GM18909 (cell line): ENCODE measurements at regions not wholly inside any gene's neighbourhood (a gene's known extent, or its start where the extent isn't known, plus 50 kb on each side); places are given as distances from the start of the nearest gene placed in this dataset.

ENCODE experiments used
- ATAC-seq: cut with Tn5 transposase; IDR thresholded peaks from one replicate; pipeline ENCODE4 v1.9.1; 2021; ENCODE audit warnings: mild to moderate bottlenecking; ENCODE audit not compliant: unreplicated experiment, poor library complexity

DNA sequence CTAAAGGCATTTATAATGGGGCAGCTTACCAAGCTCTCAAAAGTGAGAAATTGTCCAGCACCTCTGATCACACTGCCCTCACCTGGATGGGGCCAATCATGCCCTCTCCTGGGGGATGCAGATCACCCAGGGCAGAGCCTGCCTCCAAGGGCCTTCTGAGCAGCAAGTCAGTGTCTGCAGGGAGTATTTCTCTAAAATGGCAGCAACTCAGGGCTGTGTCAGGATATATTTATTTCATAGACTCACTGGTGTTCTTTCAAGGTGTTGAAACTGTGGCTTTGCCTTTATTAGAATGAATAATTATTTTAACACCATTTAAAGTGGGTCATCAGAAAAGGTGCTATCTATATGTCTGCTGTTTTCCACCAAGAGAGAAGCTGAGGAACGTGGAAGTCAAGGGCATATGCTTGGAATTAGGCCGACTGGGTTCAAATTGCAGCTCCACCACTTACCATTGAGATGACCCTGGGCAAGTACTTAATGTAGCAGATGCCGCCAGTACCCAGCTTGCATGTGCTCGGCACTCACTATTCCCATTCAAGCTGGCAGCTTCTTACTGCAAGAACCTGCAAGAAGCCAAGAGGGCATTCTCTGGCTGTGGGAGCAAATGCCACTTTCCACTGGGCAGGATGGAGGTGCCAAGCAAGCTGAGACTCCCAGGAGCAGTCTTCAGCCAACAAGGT is 590.0 kb downstream of the BCOR start:
- ATAC-seq: no peak

DNA sequence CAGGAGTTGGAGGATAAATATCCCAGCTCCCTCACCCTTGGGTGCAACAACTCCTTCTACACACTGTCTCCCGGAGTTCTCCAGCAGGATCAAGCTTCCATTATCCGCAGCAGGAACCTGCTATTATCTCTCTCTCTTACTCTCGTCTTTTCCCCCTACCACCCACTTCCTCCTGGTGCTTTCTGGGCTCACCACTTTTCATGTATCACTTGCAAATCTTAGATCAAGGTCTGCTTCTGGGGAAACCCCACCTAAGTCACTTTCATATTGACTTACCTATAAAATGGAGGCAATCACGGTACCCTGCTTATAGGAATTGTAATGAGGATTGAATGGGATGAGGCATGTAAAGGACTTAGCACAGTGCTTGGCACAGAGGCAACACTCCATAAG is 589.5 kb downstream of the BCOR start:
- no peak for ATAC-seq

DNA sequence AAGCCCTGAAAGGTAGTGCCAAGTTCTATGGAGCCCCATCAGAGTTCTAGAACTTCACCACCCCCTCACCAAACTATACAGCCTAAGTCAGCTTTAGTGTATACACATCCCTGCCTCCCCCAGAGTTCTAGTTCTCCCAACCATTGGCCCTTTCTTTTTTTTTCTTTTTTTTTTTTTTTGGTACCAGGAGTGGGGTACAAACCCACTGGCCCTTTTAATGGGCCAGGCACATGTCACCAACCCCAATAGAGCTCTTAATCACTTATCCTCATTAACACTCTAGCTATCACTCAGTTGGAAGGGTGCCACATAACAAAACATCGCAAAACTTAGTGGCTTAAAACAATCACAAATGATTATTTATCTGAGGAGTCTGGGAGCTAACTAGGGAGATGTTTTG is 588.6 kb downstream of the BCOR start:
- no peak for ATAC-seq

DNA sequence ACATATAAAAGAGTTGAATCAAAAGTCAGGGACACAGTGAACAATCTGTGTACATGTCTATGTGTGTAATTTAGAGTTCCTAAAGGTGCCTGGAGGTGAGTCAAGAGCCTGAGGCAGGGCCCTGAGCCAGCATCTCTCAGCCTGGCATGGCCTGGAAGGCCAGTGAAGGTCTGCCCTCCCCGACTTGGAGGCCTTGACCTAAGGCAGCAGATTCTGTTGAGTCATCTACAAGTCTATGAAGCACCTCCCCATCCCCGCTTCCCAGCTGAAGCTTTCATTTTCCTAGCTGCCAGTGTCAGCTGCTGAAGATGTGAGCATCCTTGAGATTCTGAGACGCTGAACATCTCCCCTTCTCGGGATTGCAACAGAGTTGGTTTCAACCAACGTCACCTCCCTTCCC is 583.9 kb downstream of the BCOR start:
- no peak for ATAC-seq

DNA sequence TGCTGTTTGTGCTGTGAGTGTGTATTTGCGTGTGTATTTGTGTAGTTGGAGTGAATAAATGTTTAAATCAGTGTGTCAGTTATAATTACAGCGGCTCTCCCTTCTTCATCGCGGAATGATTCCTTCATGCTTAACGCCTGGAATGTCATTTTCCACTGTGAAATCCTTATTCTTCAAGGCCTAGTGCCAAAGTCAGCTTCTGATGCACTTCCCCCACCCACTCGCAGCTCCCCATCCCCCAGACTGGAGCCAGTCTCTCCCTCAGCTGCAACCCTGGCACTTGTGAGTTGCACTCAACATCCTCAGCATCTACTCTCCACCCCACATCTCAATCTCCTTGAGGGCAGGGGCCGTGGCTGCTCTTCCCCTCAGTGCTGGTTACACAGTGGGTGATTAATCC is 583.0 kb downstream of the BCOR start:
- no peak for ATAC-seq

DNA sequence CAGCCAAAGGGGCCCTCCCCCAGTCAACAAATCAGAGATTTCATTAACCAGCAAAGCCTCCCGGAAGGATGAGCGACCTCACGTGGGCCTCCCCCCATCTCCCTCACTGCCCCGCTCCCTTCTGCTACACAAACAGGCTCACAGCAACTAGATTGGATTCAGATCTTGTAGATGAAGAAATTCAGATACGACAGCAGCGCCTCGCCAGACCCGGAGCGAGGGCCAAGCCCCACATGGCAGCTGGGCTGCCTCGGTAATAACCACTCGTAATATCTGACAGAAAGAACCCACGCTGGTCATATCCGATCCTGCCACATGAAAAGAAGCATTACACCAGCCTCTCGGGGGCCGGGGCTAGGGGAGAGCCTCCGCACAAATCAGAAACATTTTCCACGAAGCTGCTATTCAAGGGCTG is 581.3 kb downstream of the BCOR start:
- no peak for ATAC-seq

DNA sequence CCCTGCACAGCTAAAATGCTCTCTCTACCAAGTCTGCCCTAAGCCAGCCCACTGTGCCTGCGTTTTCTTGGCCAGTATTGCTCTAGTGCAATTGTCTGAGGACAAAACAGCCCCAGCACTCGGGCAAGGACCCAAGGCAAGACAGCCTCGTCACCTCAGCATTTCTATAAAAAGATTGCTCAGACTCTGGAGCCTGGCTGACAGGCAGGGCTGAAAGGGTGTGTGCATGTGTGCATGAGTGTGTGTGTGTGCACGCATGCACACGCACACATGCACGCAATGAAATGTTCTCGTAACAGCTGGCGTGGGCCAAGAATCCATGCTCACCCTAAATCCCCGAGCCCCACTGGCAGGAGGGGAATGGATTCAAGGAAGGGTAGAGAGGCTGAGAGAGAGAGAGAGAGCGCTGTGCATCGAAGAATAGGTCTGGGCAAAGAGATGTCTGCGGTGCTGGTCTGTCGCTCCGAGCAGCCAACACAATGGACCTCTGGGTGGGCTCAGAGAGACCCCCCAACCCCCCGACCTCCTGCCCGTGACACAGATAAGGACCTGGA is 579.2 kb downstream of the BCOR start:
- ATAC-seq: no peak

DNA sequence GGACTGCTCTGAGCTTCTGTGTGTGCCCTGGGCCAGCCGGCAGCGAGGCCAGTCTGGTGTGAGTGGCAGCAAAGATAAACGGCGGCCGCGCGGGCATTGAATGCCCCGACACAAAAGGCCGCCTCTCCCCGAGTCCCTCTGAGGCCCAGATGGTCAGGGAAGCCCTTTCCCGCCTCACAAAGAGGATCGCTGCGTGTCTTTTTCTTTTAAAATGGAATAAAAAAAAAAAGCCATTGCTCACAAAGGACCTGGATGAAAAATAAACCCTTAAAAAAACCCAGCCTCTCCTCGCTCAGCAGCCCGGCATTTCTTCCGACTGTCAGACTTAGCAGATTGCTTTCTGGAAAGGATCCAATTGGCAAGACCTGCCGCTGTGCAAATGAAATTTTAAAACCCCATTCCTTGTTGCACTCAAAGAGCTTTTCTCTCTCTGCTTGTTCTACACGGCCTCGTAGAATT is 578.7 kb downstream of the BCOR start:
- no peak for ATAC-seq

DNA sequence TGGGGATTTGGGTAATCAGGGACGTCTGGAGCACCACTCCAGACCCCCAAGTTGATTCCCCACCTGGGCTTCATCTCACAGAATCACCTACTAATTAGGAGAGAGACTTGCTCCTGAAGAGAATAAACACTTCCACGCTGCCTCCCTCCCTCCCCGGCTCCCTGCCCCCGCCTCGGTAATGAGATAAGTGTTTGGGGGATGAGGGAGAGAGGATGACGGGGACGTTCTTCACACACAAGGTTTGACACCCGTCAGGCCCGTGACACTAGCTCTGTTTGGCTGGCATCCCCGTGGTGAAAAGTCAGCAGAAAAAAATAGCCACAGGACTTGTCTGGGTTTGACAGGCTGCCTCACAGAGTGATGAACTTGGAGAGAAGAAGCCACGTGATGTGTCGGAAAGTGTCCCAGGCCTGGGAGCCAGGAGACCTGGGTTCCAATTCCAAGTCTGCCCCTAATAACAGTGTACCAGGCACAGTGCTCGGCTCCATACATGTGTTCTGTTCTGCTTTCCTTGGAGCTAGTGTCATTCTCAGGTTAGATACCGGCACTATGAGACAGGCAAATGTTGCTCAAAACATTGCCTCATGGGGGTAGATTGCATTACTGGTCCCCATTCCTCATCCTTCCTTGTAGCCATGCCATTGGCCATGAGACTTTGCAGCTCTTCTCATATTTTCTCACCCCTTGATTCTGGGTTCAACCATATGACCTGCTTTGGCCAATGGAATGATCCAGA is 578.0 kb downstream of the BCOR start:
- ATAC-seq: no peak

DNA sequence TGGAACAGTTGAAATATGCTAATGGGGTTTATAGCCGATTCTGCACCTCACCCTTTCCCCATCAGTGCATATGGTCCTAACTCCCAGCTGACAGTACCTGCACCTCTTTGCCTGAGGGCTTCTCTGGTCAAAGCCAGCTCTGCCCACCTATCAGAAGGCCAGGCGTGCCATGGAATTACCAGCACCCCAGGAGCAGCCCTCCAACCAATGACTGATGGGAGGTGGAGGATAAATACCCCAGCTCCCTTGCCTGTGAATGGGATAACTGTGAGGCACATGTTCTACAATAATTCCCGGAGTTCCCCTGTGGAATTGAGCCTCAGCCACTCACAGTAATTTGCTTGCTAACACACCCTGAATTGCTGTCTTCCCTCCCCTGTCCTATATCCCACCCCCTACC is 572.0 kb downstream of the BCOR start:
- ATAC-seq: no peak

DNA sequence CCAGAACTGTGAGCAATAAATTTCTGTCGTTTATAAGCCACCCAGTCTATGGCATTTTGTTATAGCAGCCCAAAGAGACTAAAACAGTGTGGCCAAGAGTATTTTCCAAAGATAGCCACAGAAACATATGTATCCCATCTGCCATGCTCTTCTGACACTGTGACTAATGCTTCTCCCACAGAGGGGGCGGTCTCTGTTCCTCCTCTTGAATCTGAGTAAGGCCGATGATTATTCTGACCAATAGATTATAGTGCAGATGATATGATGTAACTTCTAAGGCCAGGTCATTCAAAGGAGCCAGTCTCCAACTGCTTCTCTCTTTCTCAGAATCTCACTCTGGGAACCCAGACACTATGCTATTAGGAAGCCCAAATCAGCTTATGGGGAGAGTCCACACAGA is 570.7 kb downstream of the BCOR start:
- no peak for ATAC-seq

DNA sequence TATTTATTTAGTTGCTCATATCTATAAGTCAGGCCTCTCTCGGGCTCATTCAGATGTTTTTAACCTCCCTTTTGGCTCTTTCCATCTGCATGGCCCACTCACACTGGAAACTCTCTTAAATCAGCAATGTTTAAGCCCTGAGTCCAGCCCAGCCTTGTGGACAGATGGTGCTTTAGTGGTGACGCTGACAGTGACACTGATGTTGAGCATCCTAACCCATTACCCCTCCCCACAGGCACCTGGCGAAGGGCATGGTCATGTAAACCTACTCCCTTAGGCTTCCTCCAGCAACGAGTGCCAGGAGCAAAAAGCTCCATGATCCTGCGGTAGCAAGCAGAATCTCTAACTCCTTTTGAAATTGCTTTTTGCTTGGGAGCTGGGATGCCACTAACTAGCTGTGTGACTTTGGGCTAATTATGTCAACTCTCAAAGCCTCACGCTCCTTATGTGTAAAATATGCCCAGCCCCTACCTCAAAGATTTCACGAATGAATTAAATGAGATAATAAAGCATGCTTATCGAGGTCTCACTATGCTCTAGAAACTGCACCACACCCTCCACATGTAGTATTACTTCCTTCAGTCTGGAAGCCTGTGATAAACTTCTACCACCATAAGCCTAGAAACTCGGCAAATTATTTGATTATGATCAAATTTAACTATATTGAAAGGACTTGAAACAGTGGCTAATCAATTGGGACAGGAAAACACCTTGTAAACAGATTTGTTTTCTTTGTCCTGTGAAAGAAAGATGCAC is 569.4 kb downstream of the BCOR start:
- ATAC-seq: no peak

DNA sequence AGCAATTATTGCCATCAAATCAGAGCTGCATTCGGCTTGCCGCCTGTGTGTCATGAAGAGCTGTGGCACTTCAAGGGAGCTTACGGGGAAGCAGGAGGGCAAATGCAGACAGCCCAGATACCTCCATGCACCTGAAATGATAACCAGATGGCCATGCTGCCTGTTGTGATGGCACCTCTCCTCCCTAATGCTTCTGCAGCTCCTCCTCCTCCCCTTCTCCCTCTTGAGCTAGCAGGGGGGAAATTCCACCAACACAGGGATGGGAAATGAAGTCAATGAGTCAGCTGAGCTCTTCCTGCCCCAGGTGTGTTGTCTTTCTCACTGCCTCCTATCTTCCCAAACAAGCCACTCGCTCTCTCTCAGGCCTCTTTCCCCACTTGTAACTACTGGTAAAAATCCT is 565.0 kb downstream of the BCOR start:
- no peak for ATAC-seq

DNA sequence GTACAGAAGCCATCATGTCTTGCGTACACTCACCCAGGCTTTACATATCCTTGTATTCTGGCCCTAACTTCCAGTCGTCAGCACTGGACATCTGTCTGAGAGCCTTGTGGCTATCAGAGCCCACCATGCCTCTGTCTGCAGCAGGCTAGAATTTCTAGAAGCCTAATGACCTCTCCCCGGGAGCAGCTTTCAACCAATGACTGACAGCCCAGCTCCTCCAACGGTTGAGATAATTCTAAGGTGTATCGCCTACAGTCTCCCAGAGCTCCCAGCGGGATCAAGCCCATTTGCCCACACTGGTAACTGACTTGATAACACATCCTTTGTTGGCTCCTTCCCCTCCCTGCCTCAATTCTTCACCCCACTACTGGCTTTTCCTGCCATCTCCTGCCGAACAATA is 562.8 kb downstream of the BCOR start:
- ATAC-seq: no peak

DNA sequence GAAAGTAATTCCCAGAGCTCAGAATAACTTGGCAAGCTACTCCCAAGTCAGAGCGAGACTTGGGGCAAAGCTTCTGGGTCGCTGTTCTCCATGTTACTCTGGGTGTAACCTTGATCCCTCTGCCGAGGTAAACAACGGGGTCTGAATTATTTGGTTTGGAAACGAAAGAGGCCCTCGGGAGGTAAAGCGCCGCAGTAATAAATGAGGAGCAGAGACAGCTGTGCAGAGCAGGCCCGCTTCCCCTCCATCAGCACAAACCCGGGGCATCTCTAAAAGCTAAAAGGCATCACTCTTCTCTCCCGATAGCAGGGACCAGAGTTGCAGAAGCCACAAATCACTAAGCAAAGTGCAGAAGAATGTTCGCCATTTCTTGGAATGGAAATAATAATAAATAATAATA is 561.5 kb downstream of the BCOR start:
- ATAC-seq: no peak

DNA sequence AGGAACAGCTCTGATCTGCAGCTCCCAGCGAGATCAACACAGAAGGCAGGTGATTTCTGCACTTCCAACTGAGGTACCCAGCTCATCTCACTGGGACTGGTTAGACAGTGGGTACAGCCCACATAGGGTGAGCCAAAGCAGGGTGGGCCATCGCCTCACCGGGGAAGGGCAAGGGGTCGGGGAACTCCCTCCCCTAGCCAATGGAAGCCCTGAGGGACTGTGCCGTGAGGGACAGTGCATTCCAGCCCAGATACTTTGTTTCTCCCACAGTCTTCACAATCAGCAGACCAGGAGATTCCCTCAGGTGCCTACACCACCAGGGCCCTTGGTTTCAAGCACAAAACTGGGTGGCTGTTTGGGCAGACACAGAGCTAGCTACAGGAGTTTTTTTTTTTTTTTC is 555.9 kb downstream of the BCOR start:
- no peak for ATAC-seq

DNA sequence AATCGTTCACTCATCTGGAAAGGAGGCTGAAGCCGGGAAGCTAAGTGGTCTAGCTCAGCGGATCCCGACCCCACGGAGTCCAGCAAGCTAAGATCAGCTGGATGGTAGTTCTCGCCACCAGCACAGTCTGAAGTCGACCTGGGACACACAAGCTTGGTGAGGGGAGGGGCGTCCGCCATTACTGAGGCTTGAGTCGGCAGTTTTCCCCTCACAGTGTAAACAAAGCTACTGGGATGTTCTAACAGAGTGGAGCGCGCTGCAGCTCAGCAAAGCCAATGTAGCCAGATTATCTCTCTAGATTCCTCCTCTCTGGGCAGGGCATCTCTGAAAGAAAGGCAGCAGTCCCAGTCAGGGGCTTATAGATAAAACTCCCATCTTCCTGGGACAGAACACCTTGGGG is 555.4 kb downstream of the BCOR start:
- ATAC-seq: no peak

DNA sequence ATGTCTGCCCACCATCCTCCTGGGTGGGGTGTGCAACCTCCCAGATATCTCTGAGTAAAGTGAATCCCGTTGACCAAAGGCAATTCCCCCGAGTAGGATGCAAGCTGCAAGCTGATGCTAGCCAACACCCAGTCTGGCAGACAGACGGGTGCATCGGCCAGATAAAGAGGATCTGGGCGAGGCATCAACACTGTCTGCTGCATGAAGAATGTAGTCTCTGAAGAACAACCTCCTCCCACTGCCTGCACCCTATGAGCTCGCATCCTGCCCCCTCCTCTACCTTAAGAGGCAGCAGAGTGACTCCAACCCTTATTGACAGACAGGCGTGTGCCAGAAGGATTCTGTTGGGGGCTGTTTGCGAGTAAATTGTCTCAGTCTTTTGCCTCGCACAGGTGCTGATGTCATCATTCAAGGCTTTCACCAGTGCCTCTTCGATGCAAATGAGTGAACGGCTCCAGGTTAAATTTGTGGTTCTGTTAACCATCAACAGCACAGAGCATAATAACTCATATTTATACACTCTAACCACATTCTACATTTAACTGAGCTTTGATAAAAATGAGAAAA is 546.9 kb downstream of the BCOR start:
- peak; percentile 43 for ATAC-seq

DNA sequence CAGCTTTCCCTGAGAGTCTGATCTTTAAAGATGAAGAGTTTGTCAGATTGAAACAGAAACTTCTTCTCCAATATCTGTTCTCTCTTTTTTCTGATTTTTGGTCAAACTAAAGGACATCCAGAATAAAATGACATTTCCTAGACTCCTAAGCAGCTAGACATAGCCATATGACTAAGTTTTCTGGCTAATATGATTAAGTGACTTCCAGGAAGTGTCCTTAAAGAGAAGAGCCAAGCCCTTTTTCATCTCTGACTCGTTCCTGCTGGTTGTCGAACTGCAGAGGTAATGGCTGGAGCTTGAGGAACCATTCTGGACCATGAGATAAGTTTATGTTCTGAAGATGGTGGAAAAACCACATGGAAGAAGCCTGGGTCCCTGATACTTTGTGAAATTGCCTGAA is 546.0 kb downstream of the BCOR start:
- no peak for ATAC-seq

DNA sequence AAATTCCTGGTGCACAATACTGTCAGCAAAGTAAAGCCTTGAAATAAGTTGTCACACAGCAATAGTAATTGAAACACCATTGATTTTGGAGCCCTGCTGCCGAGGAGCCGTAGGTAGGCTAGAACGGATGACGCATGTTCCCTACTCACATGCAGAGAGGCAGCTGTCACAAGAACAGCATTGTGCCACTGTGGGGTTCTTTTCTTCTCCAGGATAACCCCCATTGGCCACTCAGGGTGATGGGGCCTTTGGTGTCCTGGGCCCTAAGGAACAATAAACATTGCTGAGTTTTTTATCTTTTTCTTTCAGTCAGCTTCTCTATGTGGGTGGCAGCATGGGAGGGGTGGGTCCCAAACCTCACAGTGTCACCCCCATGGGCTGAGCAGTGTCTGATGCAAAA is 542.3 kb downstream of the BCOR start:
- no peak for ATAC-seq

DNA sequence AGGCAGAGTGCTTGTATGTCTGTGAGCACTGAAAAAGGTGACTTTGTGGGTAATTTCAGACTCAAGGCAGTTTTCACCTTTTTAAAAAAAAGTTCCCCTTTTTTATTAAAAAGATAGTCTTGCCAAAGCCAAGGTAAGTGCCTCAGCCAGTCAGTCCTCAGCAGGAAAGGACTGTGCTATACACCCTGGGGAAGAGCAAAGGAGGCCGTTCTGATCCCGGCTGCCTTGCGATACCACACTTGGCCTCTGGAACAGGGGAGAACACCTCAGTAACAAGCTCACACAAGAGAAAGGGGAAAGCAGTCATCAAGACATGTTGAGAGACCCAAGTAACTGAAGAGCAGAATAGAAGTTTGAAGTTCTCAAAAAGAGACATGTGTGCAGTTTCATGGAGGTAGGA is 541.7 kb downstream of the BCOR start:
- no peak for ATAC-seq
